ENCODE measurements at regions not wholly inside any gene's neighbourhood (a gene's known extent, or its start where the extent isn't known, plus 50 kb on each side); places are given as distances from the start of the nearest gene placed in this dataset.
"Not testable (repeated sequence)": the region's sequence is repeated elsewhere in the genome, so short reads cannot be mapped to it uniquely, and the experiment has no call there.

GRCh38 chr10:78327778-78328591, 294.3 kb downstream of the RPS24 start:
- no peak for DNase-seq

- DNase-seq, result no peak
Observed at GRCh38 chr10:78328592-78329404, 295.1 kb downstream of the RPS24 start.

GRCh38 chr10:78330884-78331283, 297.2 kb downstream of the RPS24 start:
- DNase-seq, result no peak

- no peak for DNase-seq
Observed at GRCh38 chr10:78331391-78331922, 297.8 kb downstream of the RPS24 start.

- no peak for DNase-seq
Observed at GRCh38 chr10:78332012-78332411, 298.3 kb downstream of the RPS24 start.

GRCh38 chr10:78332657-78333056, 299.0 kb downstream of the RPS24 start:
- no peak for DNase-seq

GRCh38 chr10:78333362-78334143, 299.9 kb downstream of the RPS24 start:
- no peak for DNase-seq

GRCh38 chr10:78335371-78335690, 301.7 kb downstream of the RPS24 start:
- DNase-seq, result no peak

- DNase-seq, result no peak
Observed at GRCh38 chr10:78335691-78336401, 302.2 kb downstream of the RPS24 start.

- DNase-seq, result no peak
Observed at GRCh38 chr10:78336402-78336791, 302.7 kb downstream of the RPS24 start.

- DNase-seq, result no peak
Observed at GRCh38 chr10:78337016-78337415, 303.4 kb downstream of the RPS24 start.

GRCh38 chr10:78337646-78338391, 304.2 kb downstream of the RPS24 start:
- DNase-seq, result no peak

GRCh38 chr10:78338717-78339116, 305.1 kb downstream of the RPS24 start:
- no peak for DNase-seq

- no peak for DNase-seq
Observed at GRCh38 chr10:78339251-78339650, 305.6 kb downstream of the RPS24 start.

GRCh38 chr10:78341953-78342614, 308.4 kb downstream of the RPS24 start:
- no peak for DNase-seq

GRCh38 chr10:78342827-78343653, 309.4 kb downstream of the RPS24 start:
- no peak for DNase-seq

GRCh38 chr10:78344257-78344656, 310.6 kb downstream of the RPS24 start:
- DNase-seq, result not testable (repeated sequence)

GRCh38 chr10:78345515-78345914, 311.9 kb downstream of the RPS24 start:
- DNase-seq, result not testable (repeated sequence)

GRCh38 chr10:78346721-78347120, 313.1 kb downstream of the RPS24 start:
- no peak for DNase-seq
